HK-2 (cell line): ENCODE measurements at regions not wholly inside any gene's neighbourhood (a gene's known extent, or its start where the extent isn't known, plus 50 kb on each side); places are given as distances from the start of the nearest gene placed in this dataset.

Source experiments
- DNase-seq: peaks from one replicate; pipeline ENCODE4 v3.0.0-alpha.2; 2018; ENCODE audit not compliant: unreplicated experiment

- no peak for DNase-seq
Observed at GRCh38 chr2:42920446-42921146, 128.2 kb upstream of the HAAO start.

GRCh38 chr2:42918671-42919318, 126.4 kb upstream of the HAAO start:
- no peak for DNase-seq

GRCh38 chr2:42918041-42918440, 125.7 kb upstream of the HAAO start:
- DNase-seq, result no peak

- peak; percentile 74 for DNase-seq
Observed at GRCh38 chr2:42917425-42917927, 125.1 kb upstream of the HAAO start.

GRCh38 chr2:42916324-42916723, 123.9 kb upstream of the HAAO start:
- DNase-seq, result no peak

GRCh38 chr2:42914860-42915259, 122.5 kb upstream of the HAAO start:
- DNase-seq, result no peak

- DNase-seq, result no peak
Observed at GRCh38 chr2:42914314-42914713, 121.9 kb upstream of the HAAO start.

- DNase-seq, result no peak
Observed at GRCh38 chr2:42913280-42913878, 121.0 kb upstream of the HAAO start.

- DNase-seq, result no peak
Observed at GRCh38 chr2:42910645-42911405, 118.4 kb upstream of the HAAO start.

- no peak for DNase-seq
Observed at GRCh38 chr2:42909966-42910365, 117.6 kb upstream of the HAAO start.

- DNase-seq, result no peak
Observed at GRCh38 chr2:42908518-42909200, 116.3 kb upstream of the HAAO start.

GRCh38 chr2:42907835-42908234, 115.5 kb upstream of the HAAO start:
- DNase-seq, result no peak

- no peak for DNase-seq
Observed at GRCh38 chr2:42906557-42907411, 114.4 kb upstream of the HAAO start.

- DNase-seq, result no peak
Observed at GRCh38 chr2:42906111-42906556, 113.8 kb upstream of the HAAO start.

GRCh38 chr2:42905341-42906110, 113.1 kb upstream of the HAAO start:
- no peak for DNase-seq

- DNase-seq, result no peak
Observed at GRCh38 chr2:42904576-42904876, 112.1 kb upstream of the HAAO start.

- no peak for DNase-seq
Observed at GRCh38 chr2:42903821-42904575, 111.6 kb upstream of the HAAO start.

GRCh38 chr2:42902939-42903709, 110.7 kb upstream of the HAAO start:
- DNase-seq, result no peak
